ENCODE measurements at regions not wholly inside any gene's neighbourhood (a gene's known extent, or its start where the extent isn't known, plus 50 kb on each side); places are given as distances from the start of the nearest gene placed in this dataset.

DNA sequence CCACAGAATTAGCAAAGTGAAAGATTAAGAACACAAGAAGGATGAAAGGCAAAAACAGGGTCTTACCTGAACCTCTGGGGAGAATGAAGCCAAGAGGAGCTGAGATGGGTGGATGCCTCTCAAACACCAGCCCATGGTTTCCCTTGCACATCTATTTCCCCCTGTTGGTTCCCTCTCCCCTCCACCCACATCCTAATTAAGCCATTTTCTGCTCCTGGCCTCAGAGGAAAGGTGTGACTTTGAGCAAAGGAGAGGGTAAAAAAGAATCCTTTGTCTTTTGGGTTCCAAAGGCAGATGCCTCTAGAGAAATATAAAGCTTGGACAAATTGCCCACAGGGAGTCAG, 214.9 kb downstream of the RAP2A start:
- DNase-seq (no peak), ATAC-seq (no peak)
- H3K27me3 ChIP-seq: no peaks in the 10 kb centered on the region
- no peaks in the 10 kb centered on the region for H3K9me3 ChIP-seq
- H3K4me3 ChIP-seq: no peak overlapping the region
- no peak overlapping the region for H3K27ac ChIP-seq
- no peaks in the 10 kb centered on the region for H3K36me3 ChIP-seq
- intact Hi-C loops (cut with DNase I): no loop called here
- TF ChIP-seq, protein P1, sequence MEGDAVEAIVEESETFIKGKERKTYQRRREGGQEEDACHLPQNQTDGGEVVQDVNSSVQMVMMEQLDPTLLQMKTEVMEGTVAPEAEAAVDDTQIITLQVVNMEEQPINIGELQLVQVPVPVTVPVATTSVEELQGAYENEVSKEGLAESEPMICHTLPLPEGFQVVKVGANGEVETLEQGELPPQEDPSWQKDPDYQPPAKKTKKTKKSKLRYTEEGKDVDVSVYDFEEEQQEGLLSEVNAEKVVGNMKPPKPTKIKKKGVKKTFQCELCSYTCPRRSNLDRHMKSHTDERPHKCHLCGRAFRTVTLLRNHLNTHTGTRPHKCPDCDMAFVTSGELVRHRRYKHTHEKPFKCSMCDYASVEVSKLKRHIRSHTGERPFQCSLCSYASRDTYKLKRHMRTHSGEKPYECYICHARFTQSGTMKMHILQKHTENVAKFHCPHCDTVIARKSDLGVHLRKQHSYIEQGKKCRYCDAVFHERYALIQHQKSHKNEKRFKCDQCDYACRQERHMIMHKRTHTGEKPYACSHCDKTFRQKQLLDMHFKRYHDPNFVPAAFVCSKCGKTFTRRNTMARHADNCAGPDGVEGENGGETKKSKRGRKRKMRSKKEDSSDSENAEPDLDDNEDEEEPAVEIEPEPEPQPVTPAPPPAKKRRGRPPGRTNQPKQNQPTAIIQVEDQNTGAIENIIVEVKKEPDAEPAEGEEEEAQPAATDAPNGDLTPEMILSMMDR (IDR thresholded peaks at IDR 0.05): no peak
- no peaks in the 10 kb centered on the region for H3K4me1 ChIP-seq

- ATAC-seq (peak; percentile 32), DNase-seq (peak in 2 of 4 donors; percentile 74 to 88)
Observed at GRCh38 chr13:97653443-97654140, 219.6 kb downstream of the RAP2A start.

DNA sequence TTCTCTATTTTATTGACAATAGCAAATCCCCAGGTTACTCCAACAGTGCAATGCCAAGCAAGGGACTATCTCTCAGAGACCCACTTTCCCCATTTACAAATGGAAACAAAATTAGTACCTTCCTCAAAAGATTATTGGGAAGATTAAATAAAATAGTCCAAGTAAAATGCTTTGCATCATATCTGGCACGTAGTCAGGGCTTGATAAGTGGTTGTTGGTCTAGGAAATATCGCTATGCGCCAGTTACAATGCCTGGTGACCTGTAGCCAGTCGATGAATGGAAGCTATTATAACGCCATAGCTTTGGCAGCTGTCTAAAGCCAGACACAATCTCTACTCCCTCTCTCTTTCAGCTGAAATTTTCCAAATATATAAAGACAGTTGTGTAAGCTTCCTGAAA, 220.3 kb downstream of the RAP2A start:
- Histone ChIP-seq H3K4me3 (no peak overlapping the region), H3K9me3 (no peaks in the 10 kb centered on the region), H3K27me3 (no peaks in the 10 kb centered on the region), H3K4me1 (no peaks in the 10 kb centered on the region), H3K27ac (no peak overlapping the region), H3K36me3 (no peaks in the 10 kb centered on the region)
- intact Hi-C loops (cut with DNase I): no loop called here
- TF ChIP-seq, protein P1 (IDR thresholded peaks at IDR 0.05): no peak
- no peak for ATAC-seq
- DNase-seq: peak in 1 of 4 donors; percentile 21

More at GRCh38 chr13:97653443-97654140, 219.6 kb downstream of the RAP2A start:
- H3K36me3 ChIP-seq: no peaks in the 10 kb centered on the region
- TF ChIP-seq, protein P1 (IDR thresholded peaks at IDR 0.05): no peak
- no peak overlapping the region for H3K27ac ChIP-seq
- H3K9me3 ChIP-seq: no peaks in the 10 kb centered on the region
- intact Hi-C loops (cut with DNase I): no loop called here
- H3K27me3 ChIP-seq: no peaks in the 10 kb centered on the region
- H3K4me3 ChIP-seq: no peak overlapping the region
- no peaks in the 10 kb centered on the region for H3K4me1 ChIP-seq

- ATAC-seq: no peak
- no peak overlapping the region for H3K4me3 ChIP-seq
- H3K27ac ChIP-seq: no peak overlapping the region
- H3K27me3 ChIP-seq: no peaks in the 10 kb centered on the region
- intact Hi-C loops (cut with DNase I): no loop called here
- H3K36me3 ChIP-seq: no peaks in the 10 kb centered on the region
- TF ChIP-seq, protein P1 (IDR thresholded peaks at IDR 0.05): no peak
- H3K9me3 ChIP-seq: no peaks in the 10 kb centered on the region
- no peaks in the 10 kb centered on the region for H3K4me1 ChIP-seq
- DNase-seq: no peak
Observed at GRCh38 chr13:97658556-97658955, 224.6 kb downstream of the RAP2A start.

GRCh38 chr13:97659602-97660001, 225.6 kb downstream of the RAP2A start:
- Histone ChIP-seq H3K9me3 (no peaks in the 10 kb centered on the region), H3K27me3 (no peaks in the 10 kb centered on the region), H3K4me1 (no peaks in the 10 kb centered on the region), H3K4me3 (no peak overlapping the region), H3K36me3 (no peaks in the 10 kb centered on the region), H3K27ac (no peak overlapping the region)
- ATAC-seq (no peak), DNase-seq (peak in 1 of 4 donors; percentile 45)
- TF ChIP-seq, protein P1 (IDR thresholded peaks at IDR 0.05): peak in 1 of 2 donors; percentile 11
- intact Hi-C loops (cut with DNase I): no loop called here
